Trophoblast cell (in vitro differentiated cells and primary cell): ENCODE measurements at regions not wholly inside any gene's neighbourhood (a gene's known extent, or its start where the extent isn't known, plus 50 kb on each side); places are given as distances from the start of the nearest gene placed in this dataset.
A peak's percentile ranks its signal among the peaks of the same experiment; 100 is the strongest.

Source experiments
- DNase-seq, 2 donors: peaks; one replicate each; pipeline ENCODE4 v3.0.0-alpha.2; 2016
- H2AFZ ChIP-seq: 2 replicates; pipeline ENCODE4 v1.6.1; 2013; ENCODE audit warnings: low read length, moderate library complexity, mild to moderate bottlenecking; ENCODE audit not compliant: insufficient read depth, poor library complexity
- H2AK5ac ChIP-seq: 2 replicates; pipeline ENCODE4 v1.6.1; 2013; ENCODE audit warnings: mild to moderate bottlenecking, low read length
- H2BK120ac ChIP-seq: 2 replicates; pipeline ENCODE4 v1.6.1; 2013; ENCODE audit warnings: low read length, mild to moderate bottlenecking, moderate library complexity; ENCODE audit not compliant: insufficient read depth, poor library complexity
- H2BK12ac ChIP-seq: 2 replicates; pipeline ENCODE4 v1.6.1; 2013; ENCODE audit warnings: mild to moderate bottlenecking, low read length, moderate library complexity
- H2BK5ac ChIP-seq: 2 replicates; pipeline ENCODE4 v1.6.1; 2013; ENCODE audit warnings: low read length, low read depth, moderate library complexity, mild to moderate bottlenecking; ENCODE audit not compliant: poor library complexity
- H3K14ac ChIP-seq: 2 replicates; pipeline ENCODE4 v1.6.1; 2013; ENCODE audit warnings: mild to moderate bottlenecking, low read length
- H3K18ac ChIP-seq: 2 replicates; pipeline ENCODE4 v1.6.1; 2013; ENCODE audit warnings: mild to moderate bottlenecking, low read length
- H3K23ac ChIP-seq: 2 replicates; pipeline ENCODE4 v1.6.1; 2013; ENCODE audit warnings: low read length
- H3K27ac ChIP-seq: 2 replicates; pipeline ENCODE4 v1.5.1; 2013; ENCODE audit warnings: low read depth, mild to moderate bottlenecking, inconsistent platforms, low read length, moderate library complexity
- H3K27me3 ChIP-seq: 2 replicates; pipeline ENCODE4 v1.6.1; 2013; ENCODE audit warnings: inconsistent platforms, mild to moderate bottlenecking, low read length, moderate library complexity; ENCODE audit not compliant: insufficient read depth
- H3K36me3 ChIP-seq, 2 experiments: 1 replicate in 1 of 2; 2 replicates in 1 of 2; pipeline ENCODE4 v1.6.1; 2013; ENCODE audit warnings: low read length in 2 of 2, mild to moderate bottlenecking in 2 of 2, moderate library complexity in 1 of 2; ENCODE audit not compliant: insufficient read depth in 2 of 2, control insufficient read depth in 1 of 2
- H3K4ac ChIP-seq: 2 replicates; pipeline ENCODE4 v1.6.1; 2013; ENCODE audit warnings: low read depth, mild to moderate bottlenecking, low read length, moderate library complexity
- H3K4me1 ChIP-seq, 2 experiments: 1 replicate in 1 of 2; 2 replicates in 1 of 2; pipeline ENCODE4 v1.6.1; 2013; ENCODE audit warnings: low read length in 2 of 2, mild to moderate bottlenecking in 2 of 2, moderate library complexity in 1 of 2; ENCODE audit not compliant: insufficient read depth in 2 of 2, control insufficient read depth in 1 of 2
- H3K4me2 ChIP-seq: 2 replicates; pipeline ENCODE4 v1.6.1; 2013; ENCODE audit warnings: inconsistent platforms, mild to moderate bottlenecking, low read length, moderate library complexity
- H3K4me3 ChIP-seq: 2 replicates; pipeline ENCODE4 v1.5.1; 2013; ENCODE audit warnings: mild to moderate bottlenecking, low read depth, low read length, inconsistent platforms
- H3K79me1 ChIP-seq: one replicate; pipeline ENCODE4 v1.6.1; 2013; ENCODE audit warnings: low read length
- H3K79me2 ChIP-seq: 2 replicates; pipeline ENCODE4 v1.6.1; 2013; ENCODE audit warnings: low read length, mild to moderate bottlenecking; ENCODE audit not compliant: control insufficient read depth, insufficient read depth, poor library complexity
- H3K9ac ChIP-seq: 2 replicates; pipeline ENCODE4 v1.6.1; 2013; ENCODE audit warnings: mild to moderate bottlenecking, low read length
- H3K9me3 ChIP-seq: 2 replicates; pipeline ENCODE4 v1.6.1; 2013; ENCODE audit warnings: low read depth, mild to moderate bottlenecking, control low read depth, inconsistent platforms, low read length; ENCODE audit not compliant: insufficient read depth
- H4K12ac ChIP-seq: 2 replicates; pipeline ENCODE4 v1.6.1; 2013; ENCODE audit warnings: low read depth, mild to moderate bottlenecking, low read length, moderate library complexity
- H4K8ac ChIP-seq: 2 replicates; pipeline ENCODE4 v1.6.1; 2013; ENCODE audit warnings: low read depth, mild to moderate bottlenecking, low read length, moderate library complexity
- H4K91ac ChIP-seq: one replicate; pipeline ENCODE4 v1.6.1; 2013; ENCODE audit warnings: low read depth, mild to moderate bottlenecking, low read length, moderate library complexity
- WGBS: extraction: QIAGEN DNeasy Blood & Tissue Kit; methylation state at CpG from one replicate; pipeline ENCODE4 v1.1.7; 2013; ENCODE audit warnings: missing lambda C conversion rate; ENCODE audit not compliant: insufficient read length, insufficient coverage; ENCODE audit errors: extremely low coverage; 5-methylcytosine and 5-hydroxymethylcytosine counted together

DNA sequence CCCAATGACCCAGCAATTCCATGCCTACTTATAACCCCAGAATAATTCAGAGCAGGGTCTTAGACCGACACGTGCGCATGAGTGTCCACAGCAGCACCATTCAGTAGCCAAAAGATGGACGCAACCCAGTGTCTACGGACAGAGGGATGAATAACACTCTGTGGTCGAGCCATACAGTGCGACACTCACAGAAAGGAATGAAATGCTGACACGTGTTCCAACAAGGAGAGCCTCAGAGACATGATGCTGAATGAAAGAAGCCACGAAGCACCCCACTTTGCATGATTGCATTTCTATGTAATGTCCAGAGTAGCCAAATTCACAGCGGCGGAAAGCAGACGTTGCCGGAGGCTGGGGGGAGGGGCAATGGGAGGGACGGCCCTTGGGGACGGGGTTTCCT lies 134.4 kb downstream of the CTTN start:
- no CpG with 5 or more reads among the region's 15 CpGs for WGBS
- Histone ChIP-seq H2BK5ac (no peak overlapping the region), H3K9me3 (peaks cover 2% of the 10 kb centered on the region), H3K27me3 (no peaks in the 10 kb centered on the region), H2AK5ac (no peak overlapping the region), H2AFZ (no peak overlapping the region), H4K91ac (no peak overlapping the region), H3K36me3 (no peaks in the 10 kb centered on the region), H3K14ac (no peak overlapping the region), H3K4me1 (peaks cover 5 to 14% of the 10 kb centered on the region in 2 experiments), H4K8ac (no peak overlapping the region), H2BK120ac (no peak overlapping the region), H3K23ac (no peak overlapping the region), H3K27ac (no peak overlapping the region), H3K79me2 (no peaks in the 10 kb centered on the region), H3K4me2 (no peak overlapping the region), H2BK12ac (no peak overlapping the region), H3K4ac (no peak overlapping the region), H4K12ac (no peak overlapping the region), H3K79me1 (no peaks in the 10 kb centered on the region), H3K9ac (no peak overlapping the region), H3K4me3 (no peak overlapping the region), H3K18ac (no peak overlapping the region)
- peak in 1 of 2 donors; percentile 45 for DNase-seq

DNA sequence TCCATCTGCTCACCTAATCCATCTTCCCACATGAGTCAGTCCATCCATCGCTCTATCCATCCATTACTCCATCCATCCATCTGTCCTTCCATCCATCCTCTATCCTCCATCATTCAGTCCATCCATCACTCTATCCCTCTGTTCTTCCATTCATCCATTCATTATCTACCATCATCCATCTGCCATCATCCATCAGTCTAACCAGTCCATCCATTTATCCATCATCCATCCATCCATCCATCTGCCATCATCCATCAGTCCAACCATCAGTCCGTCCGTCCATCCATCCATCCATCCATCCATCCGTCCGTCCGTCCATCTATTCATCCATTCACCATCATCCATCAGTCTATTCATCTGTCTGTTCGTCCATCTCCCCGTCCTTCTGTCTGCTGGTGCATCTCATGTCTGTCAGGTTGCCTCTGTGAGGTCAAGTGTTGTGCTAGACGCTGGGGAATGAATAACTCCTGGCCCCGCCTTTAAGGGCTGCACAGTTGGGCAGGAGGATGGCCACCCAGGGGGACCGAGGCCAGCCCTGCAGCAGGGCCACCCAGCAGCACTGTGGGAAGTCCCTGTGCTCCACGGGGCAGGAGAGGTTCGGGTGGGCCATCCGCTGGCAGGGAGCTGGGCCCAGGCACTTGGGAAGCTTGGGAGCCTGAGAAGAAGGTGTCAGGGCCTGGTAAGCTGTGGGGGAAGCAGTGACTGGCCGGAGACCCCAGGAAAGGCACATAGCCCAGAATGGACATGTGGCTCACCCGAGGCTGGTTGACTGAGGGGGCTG lies 137.1 kb downstream of the CTTN start:
- no peak overlapping the region for H3K9ac ChIP-seq
- H3K9me3 ChIP-seq = peaks cover 2% of the 10 kb centered on the region
- H3K4ac ChIP-seq = no peak overlapping the region
- no peak for DNase-seq
- H3K79me1 ChIP-seq = peaks cover 2% of the 10 kb centered on the region
- H3K4me1 ChIP-seq = peaks cover 13 to 20% of the 10 kb centered on the region in 2 experiments
- H3K4me3 ChIP-seq = no peak overlapping the region
- no peak overlapping the region for H2BK120ac ChIP-seq
- H3K27ac ChIP-seq = no peak overlapping the region
- no peak overlapping the region for H3K4me2 ChIP-seq
- H2BK5ac ChIP-seq = no peak overlapping the region
- no peak overlapping the region for H4K8ac ChIP-seq
- H4K91ac ChIP-seq = no peak overlapping the region
- no peak overlapping the region for H3K14ac ChIP-seq
- no peaks in the 10 kb centered on the region for H3K79me2 ChIP-seq
- no peak overlapping the region for H2BK12ac ChIP-seq
- H3K18ac ChIP-seq = no peak overlapping the region
- H3K27me3 ChIP-seq = no peaks in the 10 kb centered on the region
- WGBS = 100% methylated on average over 4 of the region's 16 CpGs
- no peaks in the 10 kb centered on the region for H3K36me3 ChIP-seq
- no peak overlapping the region for H3K23ac ChIP-seq
- no peak overlapping the region for H2AFZ ChIP-seq
- no peak overlapping the region for H2AK5ac ChIP-seq
- H4K12ac ChIP-seq = no peak overlapping the region

GRCh38 chr11:70536051-70536877 lies 137.9 kb downstream of the CTTN start:
- Histone ChIP-seq H3K9me3 (peaks cover 2% of the 10 kb centered on the region), H3K23ac (no peak overlapping the region), H3K4me2 (no peak overlapping the region), H3K27me3 (no peaks in the 10 kb centered on the region), H3K14ac (no peak overlapping the region), H4K91ac (no peak overlapping the region), H3K18ac (no peak overlapping the region), H2BK5ac (no peak overlapping the region), H3K27ac (no peak overlapping the region), H3K4me3 (no peak overlapping the region), H2AFZ (no peak overlapping the region), H3K4ac (no peak overlapping the region), H2BK120ac (no peak overlapping the region), H3K9ac (no peak overlapping the region), H3K4me1 (peaks cover 13 to 18% of the 10 kb centered on the region in 2 experiments), H2BK12ac (no peak overlapping the region), H4K8ac (no peak overlapping the region), H3K79me1 (peaks cover 2% of the 10 kb centered on the region), H2AK5ac (no peak overlapping the region), H3K36me3 (no peaks in the 10 kb centered on the region), H3K79me2 (no peaks in the 10 kb centered on the region), H4K12ac (no peak overlapping the region)
- no peak for DNase-seq
- whole genome bisulfite sequencing = no CpG with 5 or more reads among the region's 20 CpGs

GRCh38 chr11:70537576-70538571 lies 139.5 kb downstream of the CTTN start:
- no peak overlapping the region for H4K8ac ChIP-seq
- peaks cover 8% of the 10 kb centered on the region in 2 experiments for H3K4me1 ChIP-seq
- H4K12ac ChIP-seq = no peak overlapping the region
- no peak overlapping the region for H3K14ac ChIP-seq
- H3K9ac ChIP-seq = no peak overlapping the region
- peak overlapping the region; percentile 48 for H2BK120ac ChIP-seq
- H3K79me1 ChIP-seq = peaks cover 2% of the 10 kb centered on the region
- peak overlapping the region; percentile 28 for H4K91ac ChIP-seq
- no peak overlapping the region for H2AFZ ChIP-seq
- H2AK5ac ChIP-seq = no peak overlapping the region
- DNase-seq = peak; percentile 75 to 80
- no peak overlapping the region for H3K23ac ChIP-seq
- H3K27me3 ChIP-seq = no peaks in the 10 kb centered on the region
- H2BK5ac ChIP-seq = no peak overlapping the region
- no CpG with 5 or more reads among the region's 28 CpGs for WGBS
- peak overlapping the region; percentile 40 for H3K27ac ChIP-seq
- no peaks in the 10 kb centered on the region for H3K79me2 ChIP-seq
- H3K4ac ChIP-seq = no peak overlapping the region
- no peak overlapping the region for H3K4me2 ChIP-seq
- no peak overlapping the region for H3K18ac ChIP-seq
- peaks cover 2% of the 10 kb centered on the region for H3K9me3 ChIP-seq
- H2BK12ac ChIP-seq = no peak overlapping the region
- H3K36me3 ChIP-seq = no peaks in the 10 kb centered on the region
- no peak overlapping the region for H3K4me3 ChIP-seq
